Epithelial cell of proximal tubule (primary cell): ENCODE measurements at regions not wholly inside any gene's neighbourhood (a gene's known extent, or its start where the extent isn't known, plus 50 kb on each side); places are given as distances from the start of the nearest gene placed in this dataset.
"Not testable (repeated sequence)": the region's sequence is repeated elsewhere in the genome, so short reads cannot be mapped to it uniquely, and the experiment has no call there.

Experiments
- DNase-seq: peaks from one replicate; pipeline ENCODE4 v3.0.0-alpha.2; 2011; ENCODE audit warnings: low read depth
- H3K4me3 ChIP-seq: 2 replicates; pipeline ENCODE4 v1.5.1; 2011; ENCODE audit warnings: low read depth, mild to moderate bottlenecking, low read length
- CTCF ChIP-seq: conservative IDR thresholded peaks from 2 replicates; pipeline ENCODE4 v1.5.1; 2012; ENCODE audit warnings: low read depth, mild to moderate bottlenecking, low read length

- no peak for TF ChIP-seq CTCF
- DNase-seq = no peak
Measured at GRCh38 chr5:56732121-56732520, 83.2 kb upstream of the MAP3K1 start.

GRCh38 chr5:56731473-56731872, 83.9 kb upstream of the MAP3K1 start:
- not testable (repeated sequence) for DNase-seq, H3K4me3 ChIP-seq

More at GRCh38 chr5:56732121-56732520, 83.2 kb upstream of the MAP3K1 start:
- H3K4me3 ChIP-seq = no peak overlapping the region

DNA sequence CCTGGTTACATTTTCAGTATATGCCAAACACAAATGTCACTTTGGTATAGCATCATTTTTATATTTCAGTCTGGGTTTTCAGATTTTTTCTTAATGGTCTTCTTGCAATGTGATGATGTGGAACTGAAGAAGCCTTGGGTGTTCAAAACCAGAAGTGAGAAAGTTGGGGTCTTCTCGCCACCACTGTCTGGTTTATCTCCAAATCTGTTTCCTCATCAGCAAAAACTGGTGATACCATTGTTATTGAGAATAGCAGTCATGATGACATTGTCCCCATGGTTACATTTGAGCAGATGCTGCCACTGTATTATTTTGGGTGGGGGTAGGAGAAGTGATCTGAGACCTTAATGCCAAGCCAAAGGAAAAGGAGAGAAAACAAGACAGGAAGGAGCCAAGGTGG, 85.9 kb upstream of the MAP3K1 start:
- H3K4me3 ChIP-seq = no peak overlapping the region
- no peak for TF ChIP-seq CTCF
- DNase-seq = no peak

DNA sequence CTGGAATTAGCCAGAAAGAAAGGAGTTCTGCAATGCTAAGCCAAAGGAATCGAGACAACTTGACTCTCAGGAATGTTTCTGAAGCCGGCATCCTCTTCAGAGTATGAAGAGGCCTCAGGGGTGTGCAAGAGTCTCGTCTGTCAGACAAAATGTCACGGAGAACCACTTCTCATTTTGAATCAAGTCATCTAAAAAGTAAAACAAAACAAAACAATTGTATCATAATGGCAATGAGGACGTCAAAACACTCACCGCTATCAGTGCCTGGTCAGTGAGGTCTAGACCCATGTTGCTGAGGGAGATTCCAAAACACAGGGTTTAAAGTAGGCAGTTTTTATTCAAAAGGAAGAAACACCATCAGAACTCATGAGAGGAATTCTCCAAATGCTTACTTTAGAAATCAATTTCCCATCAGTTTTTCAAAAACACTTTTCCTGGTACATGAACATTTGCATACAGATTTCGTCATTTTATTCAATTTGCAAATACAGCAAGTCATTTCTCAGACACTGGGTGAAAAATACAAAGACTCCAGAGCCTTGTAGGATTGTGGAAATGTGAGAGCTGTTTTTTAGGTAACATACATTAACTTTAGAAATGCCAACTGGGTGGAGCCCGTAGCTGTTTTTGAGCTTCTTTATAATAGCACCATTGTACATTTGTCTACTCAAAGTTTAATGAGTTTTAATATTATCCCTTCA, 89.5 kb upstream of the MAP3K1 start:
- H3K4me3 ChIP-seq = no peak overlapping the region
- TF ChIP-seq CTCF = no peak
- DNase-seq = no peak

DNA sequence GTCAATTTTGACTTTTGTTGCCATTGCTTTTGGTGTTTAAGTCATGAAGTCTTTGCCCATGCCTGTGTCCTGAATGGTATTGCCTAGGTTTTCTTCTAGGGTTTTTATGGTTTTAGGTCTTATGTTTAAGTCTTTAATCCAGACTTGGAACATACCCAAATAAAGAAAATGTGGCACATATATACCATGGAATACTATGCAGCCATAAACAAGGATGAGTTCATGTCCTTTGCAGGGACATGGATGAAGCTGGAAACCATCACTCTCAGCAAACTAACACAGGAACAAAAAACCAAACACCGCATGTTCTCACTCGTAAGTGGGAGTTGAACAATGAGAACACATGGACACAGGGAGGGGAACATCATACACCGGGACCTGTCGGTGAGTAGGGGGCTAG, 90.5 kb upstream of the MAP3K1 start:
- not testable (repeated sequence) for DNase-seq, H3K4me3 ChIP-seq

DNA sequence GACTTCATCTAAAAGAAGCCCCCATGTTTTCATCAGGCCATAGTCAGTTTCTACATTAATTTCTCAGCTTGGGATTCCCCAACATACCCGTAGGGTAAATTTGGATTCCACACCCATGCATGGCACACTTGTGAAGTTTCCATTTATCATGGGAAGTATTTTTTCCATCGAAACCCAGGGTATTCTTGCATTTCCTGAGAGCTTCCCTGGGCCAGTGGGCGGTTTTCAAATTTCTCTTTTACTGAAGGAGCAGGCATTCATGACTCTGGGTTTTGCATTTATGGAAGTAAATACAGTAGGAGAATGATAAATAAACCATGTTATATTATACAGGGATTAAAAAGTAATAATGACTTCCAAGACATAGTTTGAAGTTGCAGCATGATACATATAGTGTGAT, 93.0 kb upstream of the MAP3K1 start:
- TF ChIP-seq CTCF = no peak
- no peak for DNase-seq
- no peak overlapping the region for H3K4me3 ChIP-seq

DNA sequence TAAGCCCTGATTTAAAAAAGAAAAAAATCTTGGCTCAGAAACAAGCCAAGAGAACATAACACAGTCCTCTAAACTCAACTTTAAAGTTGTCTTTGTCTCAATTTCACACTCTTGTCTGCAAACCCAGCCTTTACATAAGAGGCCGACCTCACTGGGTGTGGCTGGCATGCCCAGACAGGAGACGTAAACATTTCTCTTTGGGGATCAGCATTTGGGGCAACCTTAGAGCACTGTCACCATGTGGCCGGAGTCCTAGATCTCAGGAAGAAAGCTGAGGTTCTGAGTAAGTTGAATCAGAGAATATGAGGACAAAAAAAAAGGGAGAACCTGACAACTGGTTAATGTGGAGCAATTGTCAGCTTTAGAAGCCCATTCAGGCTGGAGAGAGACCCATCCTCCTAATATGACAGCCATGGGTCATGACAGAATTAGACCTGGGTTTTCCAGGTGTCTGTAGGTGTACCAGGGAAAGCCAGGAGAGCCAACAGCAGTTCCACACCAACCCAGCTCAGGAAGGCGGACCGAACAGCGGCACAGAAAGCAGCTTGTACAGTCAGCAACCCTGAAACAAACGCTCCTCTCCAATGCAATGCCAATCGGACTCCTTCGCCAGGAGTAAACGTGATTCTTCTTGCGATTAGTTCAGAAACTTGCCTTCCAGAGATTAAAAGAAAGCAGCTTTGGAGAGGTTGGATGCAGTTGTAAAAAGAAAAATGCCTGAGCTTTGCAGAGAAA, 97.9 kb upstream of the MAP3K1 start:
- no peak for DNase-seq
- H3K4me3 ChIP-seq = no peak overlapping the region
- TF ChIP-seq CTCF = no peak

GRCh38 chr5:56715986-56716385, 99.4 kb upstream of the MAP3K1 start:
- no peak overlapping the region for H3K4me3 ChIP-seq
- TF ChIP-seq CTCF = no peak
- DNase-seq = no peak
